ENCODE measurements at regions not wholly inside any gene's neighbourhood (a gene's known extent, or its start where the extent isn't known, plus 50 kb on each side); places are given as distances from the start of the nearest gene placed in this dataset.

GRCh38 chr2:175233135-175233719 is 51.7 kb upstream of the ATP5MC3 start:
- no peak for DNase-seq
